HFF-Myc (cell line): ENCODE measurements at regions not wholly inside any gene's neighbourhood (a gene's known extent, or its start where the extent isn't known, plus 50 kb on each side); places are given as distances from the start of the nearest gene placed in this dataset.

ENCODE experiments used
- DNase-seq: peaks from one replicate; pipeline ENCODE4 v3.0.0-alpha.2; 2011; ENCODE audit warnings: low read depth; ENCODE audit errors: extremely low read depth
- H3K4me3 ChIP-seq: replicated peaks from 2 replicates; pipeline ENCODE4 v1.5.1; 2011; ENCODE audit warnings: low read depth, mild to moderate bottlenecking, control low read depth, low read length
- CTCF ChIP-seq: IDR thresholded peaks from 2 replicates; pipeline ENCODE4 v1.5.1; 2012; ENCODE audit warnings: mild to moderate bottlenecking, low read depth, low read length, control low read depth; ENCODE audit errors: missing control alignments

GRCh38 chr2:18213986-18214385, 335.5 kb downstream of the KCNS3 start:
- no peak for TF ChIP-seq CTCF
- no peak for DNase-seq
- no peak overlapping the region for H3K4me3 ChIP-seq

- no peak overlapping the region for H3K4me3 ChIP-seq
- no peak for TF ChIP-seq CTCF
- DNase-seq, result no peak
Observed at GRCh38 chr2:18209934-18210639, 331.6 kb downstream of the KCNS3 start.

GRCh38 chr2:18208956-18209355, 330.5 kb downstream of the KCNS3 start:
- DNase-seq, result no peak
- no peak for TF ChIP-seq CTCF
- no peak overlapping the region for H3K4me3 ChIP-seq

GRCh38 chr2:18200771-18201170, 322.3 kb downstream of the KCNS3 start:
- H3K4me3 ChIP-seq, result no peak overlapping the region
- no peak for DNase-seq
- TF ChIP-seq CTCF, result no peak

- TF ChIP-seq CTCF, result no peak
- DNase-seq, result no peak
- H3K4me3 ChIP-seq, result no peak overlapping the region
Observed at GRCh38 chr2:18198677-18199076, 320.2 kb downstream of the KCNS3 start.

- H3K4me3 ChIP-seq, result no peak overlapping the region
- no peak for DNase-seq
- no peak for TF ChIP-seq CTCF
Observed at GRCh38 chr2:18194161-18194560, 315.7 kb downstream of the KCNS3 start.

- TF ChIP-seq CTCF, result no peak
- H3K4me3 ChIP-seq, result no peak overlapping the region
- DNase-seq, result no peak
Observed at GRCh38 chr2:18186816-18187613, 308.5 kb downstream of the KCNS3 start.
